ENCODE measurements at regions not wholly inside any gene's neighbourhood (a gene's known extent, or its start where the extent isn't known, plus 50 kb on each side); places are given as distances from the start of the nearest gene placed in this dataset.
"Not testable (repeated sequence)": the region's sequence is repeated elsewhere in the genome, so short reads cannot be mapped to it uniquely, and the experiment has no call there.

GRCh38 chr5:42989190-42989589 is 50.9 kb downstream of the ANXA2R start:
- no peak for DNase-seq

GRCh38 chr5:42988568-42988967 is 51.6 kb downstream of the ANXA2R start:
- DNase-seq = no peak

DNA sequence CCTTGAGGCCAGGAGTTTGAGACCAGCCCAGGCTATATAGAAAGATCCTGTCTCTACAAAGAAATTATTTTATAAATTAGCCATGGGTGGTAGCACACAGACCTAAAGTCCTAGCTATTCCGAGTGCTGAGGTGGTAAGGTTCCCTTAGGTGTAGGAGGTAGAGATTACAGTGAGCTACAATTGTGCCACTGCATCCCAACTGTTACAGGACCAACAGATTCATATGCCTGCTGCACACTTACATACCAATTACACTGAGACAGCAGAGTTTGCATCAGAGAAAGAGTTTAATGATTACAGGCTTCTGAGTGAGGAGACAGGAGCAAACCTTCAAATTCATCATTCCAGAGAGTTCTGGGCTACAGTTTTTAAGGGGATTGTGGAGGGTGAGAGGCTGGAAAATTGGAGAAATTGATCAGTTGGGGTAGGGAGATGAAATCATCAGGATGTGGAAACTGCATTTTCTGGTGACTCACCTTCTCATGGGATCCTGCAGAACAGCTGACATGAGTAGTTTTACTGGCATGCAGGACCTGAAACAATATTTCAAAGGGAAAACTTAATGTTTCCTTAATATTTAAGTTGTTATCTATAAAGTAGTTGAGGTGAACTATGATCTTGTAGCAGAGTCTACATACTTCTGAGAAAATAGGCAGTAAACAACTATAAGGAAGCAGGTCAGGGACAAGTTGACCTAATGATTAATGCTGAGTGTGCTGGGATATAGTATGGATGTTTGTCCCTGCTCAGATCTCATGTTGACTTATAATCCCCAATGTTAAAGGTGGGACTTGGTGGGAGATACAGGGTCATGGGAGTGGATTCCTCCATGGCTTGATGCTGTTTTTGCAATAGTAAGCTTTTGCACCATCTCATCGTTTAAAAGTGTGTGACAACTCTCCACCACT is 54.7 kb downstream of the ANXA2R start:
- no peak for DNase-seq

GRCh38 chr5:42984307-42984706 is 55.8 kb downstream of the ANXA2R start:
- no peak for DNase-seq

GRCh38 chr5:42982107-42982622 is 58.0 kb downstream of the ANXA2R start:
- DNase-seq = no peak

GRCh38 chr5:42981417-42982106 is 58.6 kb downstream of the ANXA2R start:
- not testable (repeated sequence) for DNase-seq

DNA sequence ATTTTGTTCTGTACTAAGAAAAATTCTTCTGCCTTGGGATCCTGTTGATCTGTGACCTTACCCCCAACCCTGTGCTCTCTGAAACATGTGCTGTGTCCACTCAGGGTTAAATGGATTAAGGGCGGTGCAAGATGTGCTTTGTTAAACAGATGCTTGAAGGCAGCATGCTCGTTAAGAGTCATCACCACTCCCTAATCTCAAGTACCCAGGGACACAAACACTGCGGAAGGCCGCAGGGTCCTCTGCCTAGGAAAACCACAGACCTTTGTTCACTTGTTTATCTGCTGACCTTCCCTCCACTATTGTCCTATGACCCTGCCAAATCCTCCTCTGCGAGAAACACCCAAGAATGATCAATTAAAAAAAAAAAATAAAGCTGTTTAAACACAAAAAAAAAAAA is 59.1 kb downstream of the ANXA2R start:
- DNase-seq = not testable (repeated sequence)

GRCh38 chr5:42980391-42980790 is 59.7 kb downstream of the ANXA2R start:
- not testable (repeated sequence) for DNase-seq

DNA sequence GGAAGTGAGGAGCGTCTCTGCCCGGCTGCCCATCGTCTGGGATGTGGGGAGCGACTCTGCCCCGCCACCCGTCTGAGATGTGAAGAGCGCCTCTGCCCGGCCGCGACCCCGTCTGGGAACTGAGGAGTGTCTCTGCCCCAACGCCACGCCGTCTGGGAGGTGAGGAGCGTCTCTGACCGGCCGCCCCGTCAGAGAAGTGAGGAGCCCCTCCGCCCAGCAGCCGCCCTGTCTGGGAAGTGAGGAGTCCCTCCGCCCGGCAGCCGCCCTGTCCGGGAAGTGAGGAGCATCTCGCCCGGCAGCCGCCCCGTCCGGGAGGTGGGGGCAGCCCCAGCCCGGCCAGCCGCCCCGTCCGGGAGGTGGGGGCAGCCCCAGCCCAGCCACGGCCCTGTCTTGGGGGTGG is 60.9 kb downstream of the ANXA2R start:
- DNase-seq = not testable (repeated sequence)

- DNase-seq = no peak
Measured at GRCh38 chr5:42974536-42974935, 65.6 kb downstream of the ANXA2R start.

DNA sequence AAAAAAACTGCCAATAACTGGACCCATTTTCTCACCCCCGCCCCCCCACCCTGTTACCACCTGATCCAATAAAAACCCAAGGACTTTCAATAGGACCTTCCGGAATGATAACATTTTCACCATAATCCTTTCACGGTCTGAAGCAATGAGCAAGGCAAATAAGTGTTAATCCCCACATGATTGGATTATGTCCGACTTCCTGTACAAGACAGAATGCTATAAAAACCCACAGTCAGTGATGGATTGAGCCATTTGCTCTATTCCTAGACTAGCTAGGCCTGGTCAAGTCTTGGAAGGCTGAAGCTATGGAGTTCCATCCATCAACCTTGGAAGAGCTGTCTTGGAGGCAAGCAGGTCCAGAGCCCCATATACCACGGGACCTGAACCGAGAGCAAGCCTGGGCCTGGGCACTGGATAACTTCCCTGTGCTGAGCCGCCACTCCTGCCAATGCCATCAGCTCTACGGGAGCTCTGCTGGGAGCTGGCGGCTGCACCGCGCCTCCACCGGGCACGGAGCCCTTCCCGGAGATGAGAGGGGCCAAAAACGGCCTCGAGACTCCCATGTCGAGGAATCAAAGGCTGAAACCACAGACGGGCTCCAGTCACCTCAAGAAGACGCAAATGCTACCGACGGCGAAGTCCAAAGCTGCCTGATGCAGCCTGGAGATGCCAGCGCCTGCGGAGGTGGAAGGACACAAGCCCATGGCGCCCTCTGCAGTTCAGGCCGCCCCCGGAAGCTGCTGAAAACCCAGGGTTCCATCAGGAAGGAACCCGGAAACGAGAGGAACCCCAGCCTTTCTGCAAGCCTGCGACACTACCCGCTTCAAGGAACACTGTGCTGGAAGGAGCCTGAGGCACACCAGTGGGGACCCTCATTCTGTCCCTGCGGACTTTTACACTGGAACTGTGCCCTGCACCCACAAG is 69.2 kb downstream of the ANXA2R start:
- no peak for DNase-seq

DNA sequence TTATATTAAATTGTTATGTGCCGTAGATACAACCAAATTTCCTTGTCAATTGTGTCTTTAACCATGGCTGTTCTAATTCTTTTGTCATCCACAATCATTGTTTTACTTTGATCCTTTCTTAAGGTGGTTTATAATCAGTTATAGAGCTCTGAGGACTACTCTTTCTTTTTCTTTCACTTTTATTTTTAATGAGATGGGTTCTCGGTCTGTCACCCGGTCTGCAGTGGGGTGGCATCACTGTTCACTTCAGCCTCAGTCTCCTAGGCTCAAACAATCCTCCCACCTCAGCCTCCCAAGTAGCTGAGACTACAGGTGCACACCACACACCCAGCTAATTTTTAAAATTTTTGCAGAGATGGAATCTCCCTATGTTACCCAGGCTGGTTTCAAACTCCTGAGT is 74.2 kb downstream of the ANXA2R start:
- no peak for DNase-seq

DNA sequence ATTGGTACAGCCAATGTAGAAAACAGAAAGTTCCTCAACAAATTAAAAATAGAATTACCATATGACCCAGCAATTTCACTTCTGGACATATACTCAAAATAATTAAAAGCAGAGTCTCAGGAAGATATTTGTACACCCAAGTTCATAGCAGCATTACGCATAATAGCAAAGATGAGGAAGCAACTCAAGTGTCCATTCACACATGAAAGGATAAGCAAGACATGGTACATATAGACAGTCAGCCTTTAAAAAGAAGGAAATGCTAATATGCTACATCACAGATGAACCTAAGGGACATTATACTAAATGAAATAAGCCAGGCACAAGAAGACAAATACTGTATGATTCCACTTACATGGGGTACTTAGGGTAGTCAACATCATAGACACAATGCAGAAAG is 76.7 kb downstream of the ANXA2R start:
- DNase-seq = no peak

GRCh38 chr5:42962124-42962523 is 78.0 kb downstream of the ANXA2R start:
- no peak for DNase-seq

GRCh38 chr5:42960506-42960905 is 79.6 kb downstream of the ANXA2R start:
- no peak for DNase-seq

- DNase-seq = no peak
Measured at GRCh38 chr5:42956551-42956950, 83.6 kb downstream of the ANXA2R start.

DNA sequence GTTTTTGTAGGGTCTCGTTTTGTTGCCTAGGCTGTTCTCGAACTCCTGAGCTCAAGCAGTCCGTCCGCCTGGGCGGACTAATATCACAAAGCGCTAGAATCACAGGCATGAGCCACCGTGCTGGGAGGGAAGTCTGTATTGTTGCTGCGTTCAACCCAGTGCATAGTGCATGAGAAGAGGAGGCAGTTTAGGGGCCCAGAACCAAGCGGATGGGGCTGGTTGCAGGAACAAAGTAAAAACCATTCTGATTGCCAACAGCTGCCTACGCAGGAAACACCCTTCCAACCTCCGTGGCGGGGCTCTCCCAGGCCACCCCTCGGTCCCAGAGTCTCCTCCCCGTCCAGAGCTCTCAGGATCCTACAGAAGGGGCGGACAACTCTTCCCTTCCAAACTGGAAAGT is 87.1 kb downstream of the ANXA2R start:
- DNase-seq = no peak

DNA sequence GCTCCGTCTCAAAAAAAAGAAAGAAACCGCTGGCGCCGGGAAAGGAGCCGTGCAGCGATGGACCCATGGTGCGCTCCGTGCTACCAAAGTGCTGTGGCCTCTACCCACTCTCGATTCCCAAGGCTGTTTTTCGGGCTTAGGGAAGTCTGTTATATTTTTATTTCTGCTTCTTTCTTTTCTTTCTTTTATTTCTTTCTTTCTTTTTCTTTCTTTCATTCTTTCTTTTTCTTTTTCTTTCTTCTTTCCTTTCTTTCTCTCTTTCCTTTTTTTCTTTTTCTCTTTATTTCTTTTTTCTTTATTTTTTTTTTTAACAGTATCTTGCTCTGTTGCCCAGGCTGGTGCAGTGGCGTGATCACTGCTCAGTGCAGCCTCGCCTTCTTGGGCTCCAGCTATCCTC is 87.5 kb downstream of the ANXA2R start:
- no peak for DNase-seq

GRCh38 chr5:42951293-42951840 is 88.8 kb downstream of the ANXA2R start:
- no peak for DNase-seq

DNA sequence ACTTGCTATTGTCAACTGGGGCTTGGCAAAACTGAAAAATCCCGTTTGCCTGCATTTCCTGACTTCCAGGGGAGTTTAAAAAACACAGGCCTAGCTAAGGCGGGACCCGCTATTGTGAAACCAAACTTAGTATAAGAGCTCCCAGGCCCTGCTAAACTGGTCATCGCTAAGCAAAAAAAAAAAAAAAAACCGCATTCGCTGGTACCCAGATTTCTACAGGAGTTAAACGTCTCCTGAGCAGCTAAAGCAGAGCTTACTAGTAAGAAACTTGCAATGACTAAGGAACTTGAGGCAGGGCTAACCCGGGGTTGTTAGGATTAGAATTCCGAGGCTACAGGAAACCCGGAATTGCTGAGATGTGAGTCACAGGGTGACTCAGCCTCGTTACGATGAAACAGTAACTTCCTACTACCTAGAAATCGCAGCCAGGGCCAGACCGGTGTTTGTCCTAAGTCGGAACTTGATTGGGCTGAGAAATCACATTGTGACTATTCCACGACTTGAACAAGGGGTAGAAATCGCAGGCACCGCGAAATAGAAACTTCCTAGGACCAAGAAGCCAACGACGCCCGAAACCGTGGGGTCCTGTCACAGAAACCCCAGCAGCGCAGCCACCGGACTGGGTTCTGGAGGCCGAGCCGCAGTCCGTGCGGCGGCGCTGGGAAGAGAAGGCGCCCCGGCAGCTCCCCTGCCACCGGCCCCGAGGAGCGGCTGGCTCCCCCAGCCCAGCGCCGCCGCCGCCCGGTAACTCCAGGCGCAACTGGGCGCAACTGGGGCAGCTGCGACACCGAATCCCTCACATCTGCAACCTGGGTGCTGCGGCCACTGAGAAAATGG is 89.4 kb downstream of the ANXA2R start:
- no peak for DNase-seq

DNA sequence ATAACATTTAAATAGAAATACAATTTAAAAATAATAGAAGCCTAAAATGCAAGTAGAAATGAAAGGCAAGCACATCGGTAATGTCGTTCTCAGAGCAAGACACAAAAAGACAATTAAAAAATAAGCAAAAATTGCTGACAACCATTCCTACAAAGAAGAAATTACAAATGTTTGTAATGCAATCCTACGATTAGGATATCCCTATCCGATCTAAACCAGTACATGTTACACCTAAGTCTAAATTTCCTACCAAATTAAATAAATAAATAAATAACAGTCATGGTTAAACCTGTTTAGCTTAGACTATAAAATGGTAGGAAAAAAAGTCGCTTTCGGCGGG is 90.0 kb downstream of the ANXA2R start:
- no peak for DNase-seq

All from AML-193 (cell line).